ENCODE measurements at regions not wholly inside any gene's neighbourhood (a gene's known extent, or its start where the extent isn't known, plus 50 kb on each side); places are given as distances from the start of the nearest gene placed in this dataset.

DNA sequence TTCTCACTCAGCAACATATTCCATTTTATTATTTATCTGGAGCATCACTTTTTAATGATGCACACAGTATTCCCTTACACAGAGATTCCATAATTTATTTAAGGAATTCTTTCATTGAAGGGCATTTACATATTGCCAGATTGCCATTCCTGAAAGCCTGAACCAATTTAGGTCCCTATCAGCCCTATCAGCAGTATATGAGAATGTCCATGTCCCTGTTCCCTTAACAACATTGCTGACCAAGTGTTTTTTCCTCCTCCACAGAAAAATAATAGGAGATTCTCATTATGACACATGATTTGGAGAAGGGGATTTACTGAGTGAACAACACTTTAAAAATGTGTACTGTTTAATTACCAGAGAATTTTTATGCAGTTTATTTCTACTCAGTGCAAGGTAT lies 90.1 kb upstream of the PHOX2B start:
- no peak overlapping the region for H3K27ac Mint-ChIP-seq (ENCODE audit: unreplicated experiment)
- Histone ChIP-seq H3K27ac (ENCODE audit: low read depth, low read length) (no peak overlapping the region), H3K27me3 (ENCODE audit: insufficient read depth, low read length) (peaks cover 4% of the 10 kb centered on the region), H4K20me1 (ENCODE audit: insufficient read depth, low read length) (no peaks in the 10 kb centered on the region), H3K9ac (ENCODE audit: low read length) (no peak overlapping the region), H3K4me3 (ENCODE audit: insufficient read depth, low read depth, low read length) (no peak overlapping the region), H2AFZ (ENCODE audit: low read depth, low read length) (no peak overlapping the region), H3K79me2 (ENCODE audit: insufficient read depth, low read length) (no peaks in the 10 kb centered on the region), H3K4me2 (ENCODE audit: low read length) (no peak overlapping the region), H3K36me3 (ENCODE audit: insufficient read depth, low read length) (no peaks in the 10 kb centered on the region), H3K4me1 (ENCODE audit: insufficient read depth, low read length) (no peaks in the 10 kb centered on the region), H3K9me3 (ENCODE audit: insufficient read depth, low read depth, low read length) (no peaks in the 10 kb centered on the region)
- H3K9me3 Mint-ChIP-seq (ENCODE audit: unreplicated experiment) = no peaks in the 10 kb centered on the region
- no peak for FAIRE-seq
- peaks cover 6% of the 10 kb centered on the region for H3K27me3 Mint-ChIP-seq (ENCODE audit: low read depth, unreplicated experiment)
- no peaks in the 10 kb centered on the region for H3K36me3 Mint-ChIP-seq (ENCODE audit: low read depth, unreplicated experiment)
- DNase-seq (ENCODE audit: low read depth) = no peak
- TF ChIP-seq EZH2 (IDR thresholded peaks at IDR 0.05; ENCODE audit: insufficient read depth, low read length) = no peak
- TF ChIP-seq, protein P1, sequence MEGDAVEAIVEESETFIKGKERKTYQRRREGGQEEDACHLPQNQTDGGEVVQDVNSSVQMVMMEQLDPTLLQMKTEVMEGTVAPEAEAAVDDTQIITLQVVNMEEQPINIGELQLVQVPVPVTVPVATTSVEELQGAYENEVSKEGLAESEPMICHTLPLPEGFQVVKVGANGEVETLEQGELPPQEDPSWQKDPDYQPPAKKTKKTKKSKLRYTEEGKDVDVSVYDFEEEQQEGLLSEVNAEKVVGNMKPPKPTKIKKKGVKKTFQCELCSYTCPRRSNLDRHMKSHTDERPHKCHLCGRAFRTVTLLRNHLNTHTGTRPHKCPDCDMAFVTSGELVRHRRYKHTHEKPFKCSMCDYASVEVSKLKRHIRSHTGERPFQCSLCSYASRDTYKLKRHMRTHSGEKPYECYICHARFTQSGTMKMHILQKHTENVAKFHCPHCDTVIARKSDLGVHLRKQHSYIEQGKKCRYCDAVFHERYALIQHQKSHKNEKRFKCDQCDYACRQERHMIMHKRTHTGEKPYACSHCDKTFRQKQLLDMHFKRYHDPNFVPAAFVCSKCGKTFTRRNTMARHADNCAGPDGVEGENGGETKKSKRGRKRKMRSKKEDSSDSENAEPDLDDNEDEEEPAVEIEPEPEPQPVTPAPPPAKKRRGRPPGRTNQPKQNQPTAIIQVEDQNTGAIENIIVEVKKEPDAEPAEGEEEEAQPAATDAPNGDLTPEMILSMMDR (IDR thresholded peaks at IDR 0.05; ENCODE audit: insufficient read depth, low read depth, low read length) = no peak
- H3K4me1 Mint-ChIP-seq (ENCODE audit: low read depth, unreplicated experiment) = peaks cover 2% of the 10 kb centered on the region
- H3K4me3 Mint-ChIP-seq (ENCODE audit: unreplicated experiment) = no peak overlapping the region

DNA sequence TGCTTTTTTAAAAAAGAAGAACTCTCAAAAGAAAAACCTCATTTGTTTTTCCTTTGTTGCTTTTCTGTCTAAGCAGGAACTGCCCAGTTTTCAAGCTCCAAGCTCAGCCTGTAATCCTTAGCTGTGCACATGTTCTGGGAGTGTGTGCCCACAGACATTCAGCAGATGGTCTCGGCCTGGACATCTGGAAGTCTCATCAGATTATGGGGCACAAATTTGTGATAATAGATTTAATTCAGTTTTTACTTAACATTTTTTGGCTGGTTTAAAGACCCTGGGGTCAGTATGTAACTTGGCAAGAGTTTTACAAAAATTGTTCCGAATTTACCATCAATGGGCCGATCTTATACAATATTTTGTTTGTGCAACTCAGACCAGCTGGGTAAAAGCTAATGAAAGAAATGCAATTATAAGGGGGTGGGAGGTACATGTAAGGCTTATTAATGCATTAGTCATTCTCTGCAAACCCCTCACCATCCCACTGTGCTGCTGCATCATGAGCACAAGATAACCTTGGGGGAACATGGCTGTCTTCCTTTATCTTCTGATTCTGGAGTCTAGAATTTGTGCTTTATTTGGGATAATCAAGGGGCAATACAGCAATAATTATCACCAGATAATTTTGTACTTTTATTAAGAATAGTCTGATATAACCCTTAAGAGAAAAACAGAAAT lies 86.9 kb upstream of the PHOX2B start:
- peaks cover 3% of the 10 kb centered on the region for H3K27me3 ChIP-seq (ENCODE audit: insufficient read depth, low read length)
- no peak for FAIRE-seq

DNA sequence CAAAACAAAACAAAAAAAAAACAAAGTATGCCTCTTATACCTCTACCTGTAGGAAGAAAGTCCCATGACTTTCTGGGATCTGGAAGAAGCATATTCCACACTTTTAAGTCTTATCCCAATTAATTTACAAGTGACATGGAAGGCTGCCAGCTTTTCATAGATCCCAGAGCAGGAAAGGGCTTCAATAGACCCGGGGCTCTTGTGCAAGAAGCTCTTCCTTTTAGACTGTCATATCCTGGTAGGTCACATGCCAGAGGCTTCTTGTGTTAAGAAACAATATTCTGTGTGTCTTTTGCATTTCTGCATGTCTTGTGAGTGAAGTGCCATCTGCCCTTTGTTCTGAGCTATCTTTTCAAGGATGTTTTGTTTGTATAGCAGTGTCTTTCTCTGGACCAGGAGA lies 84.4 kb upstream of the PHOX2B start:
- no peaks in the 10 kb centered on the region for H4K20me1 ChIP-seq (ENCODE audit: insufficient read depth, low read length)
- peaks cover 2% of the 10 kb centered on the region for H3K9me3 Mint-ChIP-seq (ENCODE audit: unreplicated experiment)
- H3K9ac ChIP-seq (ENCODE audit: low read length) = no peak overlapping the region
- no peak overlapping the region for H3K4me3 Mint-ChIP-seq (ENCODE audit: unreplicated experiment)
- H3K4me1 ChIP-seq (ENCODE audit: insufficient read depth, low read length) = no peaks in the 10 kb centered on the region
- H3K27ac ChIP-seq (ENCODE audit: low read depth, low read length) = no peak overlapping the region
- peaks cover 12% of the 10 kb centered on the region for H3K27me3 Mint-ChIP-seq (ENCODE audit: low read depth, unreplicated experiment)
- FAIRE-seq (no peak), DNase-seq (ENCODE audit: low read depth) (no peak)
- no peaks in the 10 kb centered on the region for H3K36me3 Mint-ChIP-seq (ENCODE audit: low read depth, unreplicated experiment)
- no peak overlapping the region for H3K27ac Mint-ChIP-seq (ENCODE audit: unreplicated experiment)
- no peak overlapping the region for H3K4me2 ChIP-seq (ENCODE audit: low read length)
- no peaks in the 10 kb centered on the region for H3K36me3 ChIP-seq (ENCODE audit: insufficient read depth, low read length)
- no peak overlapping the region for H3K4me3 ChIP-seq (ENCODE audit: insufficient read depth, low read depth, low read length)
- no peak overlapping the region for H2AFZ ChIP-seq (ENCODE audit: low read depth, low read length)
- H3K4me1 Mint-ChIP-seq (ENCODE audit: low read depth, unreplicated experiment) = no peaks in the 10 kb centered on the region
- TF ChIP-seq, protein P1 (IDR thresholded peaks at IDR 0.05; ENCODE audit: insufficient read depth, low read depth, low read length) = no peak
- no peak for TF ChIP-seq EZH2 (IDR thresholded peaks at IDR 0.05; ENCODE audit: insufficient read depth, low read length)
- H3K9me3 ChIP-seq (ENCODE audit: insufficient read depth, low read depth, low read length) = no peaks in the 10 kb centered on the region
- H3K79me2 ChIP-seq (ENCODE audit: insufficient read depth, low read length) = no peaks in the 10 kb centered on the region
- H3K27me3 ChIP-seq (ENCODE audit: insufficient read depth, low read length) = peaks cover 3% of the 10 kb centered on the region

More for the DNA sequence above, 86.9 kb upstream of the PHOX2B start:
- no peaks in the 10 kb centered on the region for H3K79me2 ChIP-seq (ENCODE audit: insufficient read depth, low read length)
- no peak overlapping the region for H3K4me3 ChIP-seq (ENCODE audit: insufficient read depth, low read depth, low read length)
- peaks cover 6% of the 10 kb centered on the region for H3K27me3 Mint-ChIP-seq (ENCODE audit: low read depth, unreplicated experiment)
- H3K36me3 ChIP-seq (ENCODE audit: insufficient read depth, low read length) = no peaks in the 10 kb centered on the region
- H3K27ac Mint-ChIP-seq (ENCODE audit: unreplicated experiment) = no peak overlapping the region
- DNase-seq (ENCODE audit: low read depth) = no peak
- no peaks in the 10 kb centered on the region for H3K9me3 ChIP-seq (ENCODE audit: insufficient read depth, low read depth, low read length)
- no peak overlapping the region for H2AFZ ChIP-seq (ENCODE audit: low read depth, low read length)
- H3K4me3 Mint-ChIP-seq (ENCODE audit: unreplicated experiment) = no peak overlapping the region
- H4K20me1 ChIP-seq (ENCODE audit: insufficient read depth, low read length) = no peaks in the 10 kb centered on the region
- H3K4me1 Mint-ChIP-seq (ENCODE audit: low read depth, unreplicated experiment) = peaks cover 2% of the 10 kb centered on the region
- H3K9ac ChIP-seq (ENCODE audit: low read length) = no peak overlapping the region
- no peak overlapping the region for H3K4me2 ChIP-seq (ENCODE audit: low read length)
- H3K36me3 Mint-ChIP-seq (ENCODE audit: low read depth, unreplicated experiment) = no peaks in the 10 kb centered on the region
- H3K27ac ChIP-seq (ENCODE audit: low read depth, low read length) = no peak overlapping the region
- H3K4me1 ChIP-seq (ENCODE audit: insufficient read depth, low read length) = no peaks in the 10 kb centered on the region
- TF ChIP-seq, protein P1 (IDR thresholded peaks at IDR 0.05; ENCODE audit: insufficient read depth, low read depth, low read length) = no peak
- no peak for TF ChIP-seq EZH2 (IDR thresholded peaks at IDR 0.05; ENCODE audit: insufficient read depth, low read length)
- peaks cover 2% of the 10 kb centered on the region for H3K9me3 Mint-ChIP-seq (ENCODE audit: unreplicated experiment)

Measured in astrocyte (in vitro differentiated cells and primary cell).